Neuronal stem cell (in vitro differentiated cells): ENCODE measurements at regions not wholly inside any gene's neighbourhood (a gene's known extent, or its start where the extent isn't known, plus 50 kb on each side); places are given as distances from the start of the nearest gene placed in this dataset.

ENCODE experiments used
- DNase-seq: peaks from one replicate; pipeline ENCODE4 v3.0.0-alpha.2; 2013; ENCODE audit warnings: low spot score
- H2AFZ ChIP-seq: one replicate; pipeline ENCODE4 v1.6.1; 2013; ENCODE audit warnings: mild to moderate bottlenecking, low read length, inconsistent platforms
- H2AK5ac ChIP-seq: 2 replicates; pipeline ENCODE4 v1.6.1; 2013; ENCODE audit warnings: low read depth, mild to moderate bottlenecking, inconsistent platforms, low read length, moderate library complexity, mixed read lengths
- H2BK120ac ChIP-seq: 2 replicates; pipeline ENCODE4 v1.6.1; 2013; ENCODE audit warnings: low read depth, mild to moderate bottlenecking, inconsistent platforms, low read length, moderate library complexity, mixed read lengths
- H2BK12ac ChIP-seq: one replicate; pipeline ENCODE4 v1.6.1; 2013; ENCODE audit warnings: low read length, inconsistent platforms
- H2BK15ac ChIP-seq: 2 replicates; pipeline ENCODE4 v1.6.1; 2013; ENCODE audit warnings: mild to moderate bottlenecking, low read length, inconsistent platforms, mixed read lengths
- H2BK5ac ChIP-seq: one replicate; pipeline ENCODE4 v1.6.1; 2013; ENCODE audit warnings: inconsistent platforms, mild to moderate bottlenecking, low read length, moderate library complexity
- H3K14ac ChIP-seq: one replicate; pipeline ENCODE4 v1.6.1; 2013; ENCODE audit warnings: low read length, inconsistent platforms
- H3K18ac ChIP-seq: 2 replicates; pipeline ENCODE4 v1.6.1; 2013; ENCODE audit warnings: low read length, inconsistent platforms
- H3K23ac ChIP-seq: 2 replicates; pipeline ENCODE4 v1.6.1; 2013; ENCODE audit warnings: low read depth, mild to moderate bottlenecking, mixed read lengths, low read length, inconsistent platforms; ENCODE audit not compliant: poor library complexity
- H3K27ac ChIP-seq: replicated peaks from 3 replicates; pipeline ENCODE4 v1.5.1; 2013; ENCODE audit warnings: low read length, inconsistent platforms
- H3K27me3 ChIP-seq, 3 experiments: 2 replicates each; pipeline ENCODE4 v1.6.1; 2013; ENCODE audit warnings: low read length in 3 of 3, mild to moderate bottlenecking in 2 of 3, inconsistent platforms in 1 of 3, low read depth in 1 of 3, mixed read lengths in 1 of 3, moderate library complexity in 1 of 3; ENCODE audit not compliant: control insufficient read depth in 3 of 3, insufficient read depth in 3 of 3
- H3K36me3 ChIP-seq, 2 donors: replicated peaks in 1 of 2; 2 replicates each; pipeline ENCODE4 v1.6.1; 2013; ENCODE audit warnings: low read length in 2 of 2; ENCODE audit not compliant: control insufficient read depth in 2 of 2, insufficient read depth in 2 of 2
- H3K4ac ChIP-seq: 2 replicates; pipeline ENCODE4 v1.6.1; 2013; ENCODE audit warnings: inconsistent platforms, mild to moderate bottlenecking, low read length, moderate library complexity
- H3K4me1 ChIP-seq, 2 donors: 1 replicate in 1 of 2; 2 replicates in 1 of 2; pipeline ENCODE4 v1.6.1; 2013; ENCODE audit warnings: low read length in 2 of 2, low read depth in 1 of 2; ENCODE audit not compliant: control insufficient read depth in 2 of 2, insufficient read depth in 1 of 2
- H3K4me2 ChIP-seq: one replicate; pipeline ENCODE4 v1.6.1; 2013; ENCODE audit warnings: mild to moderate bottlenecking, low read length, inconsistent platforms; ENCODE audit not compliant: insufficient read depth, poor library complexity, severe bottlenecking
- H3K4me3 ChIP-seq, 2 donors: 2 replicates each; pipeline ENCODE4 v1.5.1; 2013; ENCODE audit warnings: low read length in 2 of 2, mild to moderate bottlenecking in 2 of 2, inconsistent platforms in 1 of 2, moderate library complexity in 1 of 2
- H3K79me1 ChIP-seq: one replicate; pipeline ENCODE4 v1.6.1; 2013; ENCODE audit warnings: low read depth, mild to moderate bottlenecking, inconsistent platforms, low read length, moderate library complexity
- H3K9ac ChIP-seq: one replicate; pipeline ENCODE4 v1.6.1; 2013; ENCODE audit warnings: mild to moderate bottlenecking, low read depth, low read length, inconsistent platforms; ENCODE audit not compliant: poor library complexity
- H3K9me3 ChIP-seq, 2 donors: replicated peaks in 1 of 2; 2 replicates each; pipeline versions ENCODE3 to v1.6.1; 2013; ENCODE audit warnings: low read length in 2 of 2, mild to moderate bottlenecking in 2 of 2, inconsistent platforms in 1 of 2, low read depth in 1 of 2, mixed read lengths in 1 of 2, moderate library complexity in 1 of 2; ENCODE audit not compliant: control insufficient read depth in 2 of 2, insufficient read depth in 1 of 2
- H4K8ac ChIP-seq: one replicate; pipeline ENCODE4 v1.6.1; 2013; ENCODE audit warnings: low read depth, mild to moderate bottlenecking, inconsistent platforms, low read length, moderate library complexity
- H4K91ac ChIP-seq: one replicate; pipeline ENCODE4 v1.6.1; 2013; ENCODE audit warnings: low read length, low read depth, mild to moderate bottlenecking, inconsistent platforms; ENCODE audit not compliant: poor library complexity
- WGBS, 2 donors: extraction: QIAGEN DNeasy Blood & Tissue Kit; methylation state at CpG; one replicate each; pipeline ENCODE4 v1.1.7; 2013; ENCODE audit warnings: missing lambda C conversion rate in 2 of 2, mixed read lengths in 1 of 2; ENCODE audit not compliant: insufficient read length in 2 of 2, insufficient replicate concordance in 1 of 2; ENCODE audit errors: extremely low coverage in 2 of 2; 5-methylcytosine and 5-hydroxymethylcytosine counted together

- Histone ChIP-seq H4K91ac (no peak overlapping the region), H2BK12ac (no peak overlapping the region), H2BK15ac (no peak overlapping the region), H2AK5ac (no peak overlapping the region), H3K27ac (no peak overlapping the region), H3K14ac (no peak overlapping the region), H2AFZ (no peak overlapping the region), H2BK5ac (no peak overlapping the region), H3K4me1 (peaks cover 0 to 6% of the 10 kb centered on the region in 2 donors), H3K9me3 (no peaks in the 10 kb centered on the region), H3K4me2 (no peak overlapping the region), H2BK120ac (no peak overlapping the region), H4K8ac (no peak overlapping the region), H3K4ac (no peak overlapping the region), H3K9ac (no peak overlapping the region), H3K4me3 (no peak overlapping the region), H3K18ac (no peak overlapping the region), H3K27me3 (no peaks in the 10 kb centered on the region), H3K23ac (no peak overlapping the region), H3K36me3 (no peaks in the 10 kb centered on the region), H3K79me1 (no peaks in the 10 kb centered on the region)
- no peak for DNase-seq
- WGBS, 2 donors = no CpG with 5 or more reads among the region's 8 CpGs
Measured at GRCh38 chr1:209414803-209415329, 168.6 kb upstream of the CAMK1G start.

DNA sequence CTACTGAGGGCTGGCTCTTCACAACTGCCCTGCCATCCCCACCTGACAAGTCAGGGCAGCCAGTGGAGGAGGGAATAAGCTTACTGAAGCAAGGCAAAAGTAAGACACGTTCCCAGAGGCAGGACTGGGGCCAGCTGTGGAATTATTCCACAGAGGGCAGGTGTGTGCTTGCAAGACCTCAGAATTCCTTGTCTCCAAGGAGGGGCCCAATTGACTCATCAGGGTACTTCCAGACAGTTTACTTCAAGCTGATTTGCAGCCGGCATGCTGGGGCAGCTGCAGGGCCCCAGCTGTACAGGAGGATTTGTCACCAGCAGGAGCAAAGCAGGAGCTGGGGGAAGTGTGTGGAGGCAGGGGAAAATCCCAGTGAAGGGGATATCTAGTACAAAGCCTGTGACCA lies 167.5 kb upstream of the CAMK1G start:
- no peaks in the 10 kb centered on the region for H3K27me3 ChIP-seq
- H2AK5ac ChIP-seq = no peak overlapping the region
- H4K8ac ChIP-seq = no peak overlapping the region
- no peaks in the 10 kb centered on the region for H3K79me1 ChIP-seq
- H4K91ac ChIP-seq = no peak overlapping the region
- H2BK15ac ChIP-seq = no peak overlapping the region
- no peaks in the 10 kb centered on the region for H3K9me3 ChIP-seq
- H2BK12ac ChIP-seq = no peak overlapping the region
- H3K4ac ChIP-seq = no peak overlapping the region
- no peak overlapping the region for H2AFZ ChIP-seq
- H2BK120ac ChIP-seq = no peak overlapping the region
- no peak overlapping the region for H3K4me3 ChIP-seq
- peaks cover 0 to 11% of the 10 kb centered on the region in 2 donors for H3K4me1 ChIP-seq
- H3K23ac ChIP-seq = no peak overlapping the region
- H3K18ac ChIP-seq = peak overlapping the region; percentile 35
- WGBS, 2 donors = no CpG with 5 or more reads among the region's 2 CpGs
- no peak overlapping the region for H3K27ac ChIP-seq
- no peak overlapping the region for H3K4me2 ChIP-seq
- H3K9ac ChIP-seq = no peak overlapping the region
- H2BK5ac ChIP-seq = no peak overlapping the region
- no peak overlapping the region for H3K14ac ChIP-seq
- DNase-seq = no peak
- no peaks in the 10 kb centered on the region for H3K36me3 ChIP-seq

DNA sequence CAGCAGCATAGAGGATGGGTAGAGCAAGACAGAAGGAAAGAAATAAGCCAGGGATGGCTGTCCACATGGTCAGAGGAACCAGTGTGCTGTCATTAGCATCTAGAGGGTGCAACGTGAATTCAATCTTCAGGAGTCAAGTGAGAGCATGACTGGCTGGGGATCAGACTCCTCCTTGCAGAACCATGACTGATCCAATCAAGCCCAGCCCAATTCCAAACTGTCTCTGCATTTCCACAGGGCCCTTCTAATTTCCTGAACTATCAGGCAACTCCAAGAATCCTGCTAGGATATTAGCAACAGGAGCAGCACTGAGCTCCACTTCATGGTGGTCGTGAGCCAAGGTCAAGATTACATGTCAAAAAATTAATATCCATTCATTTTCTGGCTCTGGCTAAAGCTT lies 166.8 kb upstream of the CAMK1G start:
- H2BK5ac ChIP-seq = no peak overlapping the region
- no peaks in the 10 kb centered on the region for H3K79me1 ChIP-seq
- no peak overlapping the region for H3K18ac ChIP-seq
- H3K27me3 ChIP-seq = no peaks in the 10 kb centered on the region
- WGBS, 2 donors = no CpG with 5 or more reads among the region's 2 CpGs
- peaks cover 0 to 15% of the 10 kb centered on the region in 2 donors for H3K4me1 ChIP-seq
- no peak overlapping the region for H3K4me3 ChIP-seq
- H2BK12ac ChIP-seq = no peak overlapping the region
- no peak overlapping the region for H3K27ac ChIP-seq
- H2BK15ac ChIP-seq = no peak overlapping the region
- no peak overlapping the region for H3K4ac ChIP-seq
- peak overlapping the region; percentile 6 for H2AK5ac ChIP-seq
- H4K91ac ChIP-seq = no peak overlapping the region
- H3K23ac ChIP-seq = no peak overlapping the region
- no peaks in the 10 kb centered on the region for H3K9me3 ChIP-seq
- no peak overlapping the region for H3K4me2 ChIP-seq
- H2BK120ac ChIP-seq = no peak overlapping the region
- H2AFZ ChIP-seq = no peak overlapping the region
- H3K36me3 ChIP-seq = no peaks in the 10 kb centered on the region
- DNase-seq = no peak
- no peak overlapping the region for H4K8ac ChIP-seq
- H3K14ac ChIP-seq = no peak overlapping the region
- no peak overlapping the region for H3K9ac ChIP-seq

DNA sequence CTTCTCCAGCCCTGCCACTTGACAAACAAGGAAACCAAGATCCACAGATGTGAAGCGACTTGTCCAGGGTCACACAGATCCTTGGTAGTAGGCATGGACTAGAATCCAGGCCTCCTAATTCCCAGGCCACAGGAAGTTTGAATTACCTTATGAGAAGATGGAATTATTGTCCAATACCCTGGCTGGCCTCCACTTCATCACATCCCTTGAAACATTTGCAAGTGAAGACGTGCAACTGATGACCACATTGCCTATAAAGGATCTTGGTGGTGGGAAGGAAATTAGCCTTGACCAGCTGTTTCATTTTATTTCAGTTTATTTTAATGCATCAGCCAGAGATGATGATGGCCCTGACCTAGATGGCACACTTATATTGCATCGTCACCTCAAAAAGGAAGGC lies 165.8 kb upstream of the CAMK1G start:
- no peak overlapping the region for H3K23ac ChIP-seq
- H4K8ac ChIP-seq = no peak overlapping the region
- no peak overlapping the region for H3K9ac ChIP-seq
- no peak overlapping the region for H2BK120ac ChIP-seq
- no peaks in the 10 kb centered on the region for H3K27me3 ChIP-seq
- no peaks in the 10 kb centered on the region for H3K79me1 ChIP-seq
- no peak overlapping the region for H3K27ac ChIP-seq
- no peak overlapping the region for H3K4me3 ChIP-seq
- no peak overlapping the region for H3K4ac ChIP-seq
- no peak overlapping the region for H3K4me2 ChIP-seq
- no peak overlapping the region for H2BK12ac ChIP-seq
- no peak overlapping the region for H4K91ac ChIP-seq
- H2BK5ac ChIP-seq = no peak overlapping the region
- no peaks in the 10 kb centered on the region for H3K36me3 ChIP-seq
- DNase-seq = no peak
- no peak overlapping the region for H2AK5ac ChIP-seq
- no peak overlapping the region for H3K14ac ChIP-seq
- no peak overlapping the region for H2BK15ac ChIP-seq
- no CpG with 5 or more reads among the region's 3 CpGs for WGBS, 2 donors
- H3K9me3 ChIP-seq = no peaks in the 10 kb centered on the region
- peaks cover 0 to 22% of the 10 kb centered on the region in 2 donors for H3K4me1 ChIP-seq
- no peak overlapping the region for H3K18ac ChIP-seq
- no peak overlapping the region for H2AFZ ChIP-seq
